K562 (cell line): ENCODE measurements at regions not wholly inside any gene's neighbourhood (a gene's known extent, or its start where the extent isn't known, plus 50 kb on each side); places are given as distances from the start of the nearest gene placed in this dataset.

Experiments
- E2F5 ChIP-seq: sonication (generic); formaldehyde crosslinking; IDR thresholded peaks from 2 replicates; pipeline ENCODE4 v1.8.0; 2022; ENCODE audit warnings: mild to moderate bottlenecking, missing genetic modification reagents
- E2F6 ChIP-seq, 2 experiments: IDR thresholded peaks; 2 replicates each; pipeline ENCODE4 v1.6.1; 2011; ENCODE audit warnings: borderline replicate concordance in 1 of 2, control low read depth in 1 of 2, low read depth in 1 of 2, low read length in 1 of 2, mild to moderate bottlenecking in 1 of 2, mixed read lengths in 1 of 2, moderate library complexity in 1 of 2; ENCODE audit not compliant: insufficient read depth in 1 of 2, insufficient read length in 1 of 2, poor library complexity in 1 of 2, severe bottlenecking in 1 of 2; ENCODE audit errors: extremely low read depth in 1 of 2
- EGR1 ChIP-seq: fragments of 450-650 bp; conservative IDR thresholded peaks from 2 replicates; pipeline ENCODE4 v1.6.1; 2017; ENCODE audit warnings: mild to moderate bottlenecking
- POLR2A ChIP-seq: fragments of 450-650 bp; conservative IDR thresholded peaks from 2 replicates; pipeline ENCODE4 v1.6.1; 2016
- POLR2AphosphoS5 ChIP-seq: IDR thresholded peaks from 2 replicates; pipeline ENCODE4 v1.6.1; 2011; ENCODE audit warnings: mild to moderate bottlenecking, low read depth, low read length, moderate library complexity; ENCODE audit not compliant: control insufficient read depth, insufficient read depth
- PREB ChIP-seq: sonication (generic); formaldehyde crosslinking; IDR thresholded peaks from 2 replicates; pipeline ENCODE4 v1.8.1; 2023; ENCODE audit warnings: mild to moderate bottlenecking, missing genetic modification reagents
- RBM39 ChIP-seq: fragments of 200-400 bp; formaldehyde crosslinking; optimal IDR thresholded peaks from 2 replicates; pipeline ENCODE3; 2018; ENCODE audit warnings: low read depth, low read length
- SAFB2 ChIP-seq: fragments of 200-400 bp; formaldehyde crosslinking; IDR thresholded peaks from 2 replicates; pipeline ENCODE4 v1.6.1; 2018; ENCODE audit warnings: borderline replicate concordance, low read length, low read depth, moderate library complexity; ENCODE audit not compliant: severe bottlenecking
- SMAD3 ChIP-seq: fragments of 450-650 bp; formaldehyde crosslinking; conservative IDR thresholded peaks from 2 replicates; pipeline ENCODE4 v1.4.0; 2020; ENCODE audit warnings: mild to moderate bottlenecking
- ZNF124 ChIP-seq: sonication (generic); formaldehyde crosslinking; IDR thresholded peaks from 2 replicates; pipeline ENCODE4 v1.8.1; 2022; ENCODE audit warnings: missing genetic modification reagents

GRCh38 chr5:74224331-74224730 is 416.2 kb downstream of the ENC1 start:
- TF ChIP-seq POLR2AphosphoS5 (no peak), POLR2A (no peak), PREB (no peak), SAFB2 (no peak), ZNF124 (CRISPR knock-in tag) (no peak), E2F5 (no peak), E2F6 (IDR thresholded peaks at IDR 0.05; ENCODE audit: borderline replicate concordance in 1 of 2, extremely low read depth in 1 of 2, insufficient read depth in 1 of 2, insufficient read length in 1 of 2, low read depth in 1 of 2, low read length in 1 of 2, poor library complexity in 1 of 2, severe bottlenecking in 1 of 2) (no peak), EGR1 (no peak), SMAD3 (CRISPR knock-in tag) (no peak), RBM39 (no peak)
